BJ (cell line): ENCODE measurements at regions not wholly inside any gene's neighbourhood (a gene's known extent, or its start where the extent isn't known, plus 50 kb on each side); places are given as distances from the start of the nearest gene placed in this dataset.

Source experiments
- CTCF ChIA-PET: fragments of 350-600 bp; formaldehyde crosslinking; extraction: SDS; loops from one replicate; lab custom pipeline; 2021; ENCODE audit warnings: antibody characterized with exemption, inconsistent platforms; lab: Yijun Ruan, JAX
- POLR2A ChIA-PET: fragments of 300-600 bp; sonication (Branson Sonifier 250); formaldehyde crosslinking; extraction: SDS; loops from one replicate; lab custom pipeline; 2021; ENCODE audit warnings: antibody characterized with exemption; lab: Charles Lee
- DNase-seq: peaks from one replicate; pipeline ENCODE4 v3.0.0-alpha.2; 2011; ENCODE audit warnings: low read depth
- H3K27me3 ChIP-seq: 2 replicates; pipeline ENCODE4 v1.6.0; 2011; ENCODE audit warnings: low read length; ENCODE audit not compliant: control insufficient read depth, insufficient read depth
- H3K36me3 ChIP-seq: 2 replicates; pipeline ENCODE4 v1.5.1; 2011; ENCODE audit warnings: low read length; ENCODE audit not compliant: control insufficient read depth, insufficient read depth
- H3K4me3 ChIP-seq: 2 replicates; pipeline ENCODE4 v1.5.1; 2011; ENCODE audit warnings: low read depth, mild to moderate bottlenecking, control low read depth, low read length
- TF ChIP-seq, protein P1 (sequence below): IDR thresholded peaks from 2 replicates; pipeline ENCODE4 v1.5.1; 2011; ENCODE audit warnings: low read depth, mild to moderate bottlenecking, control low read depth, inconsistent platforms, low read length, moderate library complexity; ENCODE audit not compliant: insufficient read depth

DNA sequence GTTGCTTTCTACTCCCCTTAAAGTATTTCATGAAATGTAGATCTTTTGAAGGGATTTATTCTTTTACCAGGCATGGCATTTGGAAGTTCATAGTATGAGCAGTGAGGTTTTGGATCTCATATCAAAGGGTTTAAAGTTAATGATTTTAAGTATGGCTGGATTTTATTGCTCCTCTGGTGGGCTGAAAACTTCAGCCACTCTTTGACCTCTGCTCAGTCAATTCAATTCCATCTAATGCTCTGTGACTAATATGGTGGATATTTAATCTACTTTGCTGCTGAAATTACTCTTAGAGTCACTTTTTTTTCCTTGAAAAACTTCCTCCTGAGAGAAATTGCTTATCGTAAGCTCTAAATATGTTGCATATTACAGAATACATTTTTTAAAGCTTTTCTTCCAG, 218.6 kb downstream of the NR2F2 start:
- TF ChIP-seq, protein P1, sequence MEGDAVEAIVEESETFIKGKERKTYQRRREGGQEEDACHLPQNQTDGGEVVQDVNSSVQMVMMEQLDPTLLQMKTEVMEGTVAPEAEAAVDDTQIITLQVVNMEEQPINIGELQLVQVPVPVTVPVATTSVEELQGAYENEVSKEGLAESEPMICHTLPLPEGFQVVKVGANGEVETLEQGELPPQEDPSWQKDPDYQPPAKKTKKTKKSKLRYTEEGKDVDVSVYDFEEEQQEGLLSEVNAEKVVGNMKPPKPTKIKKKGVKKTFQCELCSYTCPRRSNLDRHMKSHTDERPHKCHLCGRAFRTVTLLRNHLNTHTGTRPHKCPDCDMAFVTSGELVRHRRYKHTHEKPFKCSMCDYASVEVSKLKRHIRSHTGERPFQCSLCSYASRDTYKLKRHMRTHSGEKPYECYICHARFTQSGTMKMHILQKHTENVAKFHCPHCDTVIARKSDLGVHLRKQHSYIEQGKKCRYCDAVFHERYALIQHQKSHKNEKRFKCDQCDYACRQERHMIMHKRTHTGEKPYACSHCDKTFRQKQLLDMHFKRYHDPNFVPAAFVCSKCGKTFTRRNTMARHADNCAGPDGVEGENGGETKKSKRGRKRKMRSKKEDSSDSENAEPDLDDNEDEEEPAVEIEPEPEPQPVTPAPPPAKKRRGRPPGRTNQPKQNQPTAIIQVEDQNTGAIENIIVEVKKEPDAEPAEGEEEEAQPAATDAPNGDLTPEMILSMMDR: no peak
- DNase-seq: no peak
- CTCF ChIA-PET: no interaction called here
- POLR2A ChIA-PET: no interaction called here
- Histone ChIP-seq H3K27me3 (no peaks in the 10 kb centered on the region), H3K36me3 (no peaks in the 10 kb centered on the region), H3K4me3 (no peak overlapping the region)

DNA sequence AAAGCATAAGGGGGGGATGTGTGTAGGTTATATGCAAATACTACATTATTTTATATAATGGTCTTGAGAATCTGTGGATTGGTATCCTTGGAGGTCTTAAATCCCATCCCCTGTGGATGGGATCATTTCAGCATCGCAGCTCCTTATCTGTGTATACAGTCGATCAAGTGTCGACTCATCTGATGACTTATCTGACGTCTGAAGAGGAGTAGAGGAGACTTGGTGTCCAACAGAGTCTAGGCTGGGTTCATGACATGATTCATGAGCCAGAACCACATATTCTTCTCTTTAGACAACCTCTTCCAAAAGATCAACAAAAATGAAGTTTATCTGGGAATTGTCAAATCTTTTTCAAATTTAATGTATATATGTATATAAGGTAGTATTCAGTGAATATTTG, 220.7 kb downstream of the NR2F2 start:
- no peak for DNase-seq
- H3K4me3 ChIP-seq: no peak overlapping the region
- ChIA-PET POLR2A (no interaction called here), CTCF (no interaction called here)
- no peaks in the 10 kb centered on the region for H3K27me3 ChIP-seq
- no peaks in the 10 kb centered on the region for H3K36me3 ChIP-seq
- TF ChIP-seq, protein P1: no peak

DNA sequence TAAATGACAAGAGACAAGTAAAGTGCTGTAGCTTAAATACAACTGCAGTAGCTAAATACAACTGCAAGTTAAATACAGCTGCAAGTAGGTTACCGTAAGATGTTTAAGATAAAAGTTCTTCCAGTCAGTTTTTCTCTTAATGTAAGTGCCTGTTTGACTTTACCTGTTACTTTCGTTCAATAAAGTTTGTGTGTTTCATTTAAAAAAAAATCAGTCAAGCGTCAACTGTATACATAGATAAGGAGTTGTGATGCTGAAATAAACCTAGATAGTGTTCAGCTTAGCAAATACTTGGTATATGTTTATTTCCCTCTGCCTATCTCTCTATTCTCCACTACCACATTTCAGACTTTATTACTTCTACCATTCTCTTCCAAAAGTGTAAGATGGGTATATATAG, 221.2 kb downstream of the NR2F2 start:
- Histone ChIP-seq H3K36me3 (no peaks in the 10 kb centered on the region), H3K4me3 (no peak overlapping the region), H3K27me3 (no peaks in the 10 kb centered on the region)
- ChIA-PET POLR2A (no interaction called here), CTCF (no interaction called here)
- TF ChIP-seq, protein P1: no peak
- no peak for DNase-seq

DNA sequence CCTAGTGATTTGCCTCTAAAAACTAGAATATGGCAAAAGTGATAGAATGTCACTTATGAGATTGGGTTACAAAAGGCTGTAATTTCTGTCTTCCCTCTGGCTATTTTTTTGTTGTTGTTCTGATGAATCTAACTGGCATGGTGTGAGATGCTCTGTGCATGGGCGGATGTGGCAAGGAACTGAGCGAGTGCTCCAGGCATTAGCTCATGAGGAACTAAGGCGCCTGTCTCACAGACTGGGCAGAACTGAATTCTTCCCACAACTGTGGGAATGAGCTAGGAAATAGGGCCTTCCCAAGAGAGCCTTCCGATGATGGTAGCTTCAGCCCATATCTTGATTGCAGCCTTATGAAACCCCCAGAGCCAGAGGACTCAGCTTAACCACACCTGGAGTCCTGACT, 222.5 kb downstream of the NR2F2 start:
- Histone ChIP-seq H3K27me3 (no peaks in the 10 kb centered on the region), H3K4me3 (no peak overlapping the region), H3K36me3 (no peaks in the 10 kb centered on the region)
- no peak for DNase-seq
- CTCF ChIA-PET: no interaction called here
- TF ChIP-seq, protein P1: no peak
- POLR2A ChIA-PET: no interaction called here

DNA sequence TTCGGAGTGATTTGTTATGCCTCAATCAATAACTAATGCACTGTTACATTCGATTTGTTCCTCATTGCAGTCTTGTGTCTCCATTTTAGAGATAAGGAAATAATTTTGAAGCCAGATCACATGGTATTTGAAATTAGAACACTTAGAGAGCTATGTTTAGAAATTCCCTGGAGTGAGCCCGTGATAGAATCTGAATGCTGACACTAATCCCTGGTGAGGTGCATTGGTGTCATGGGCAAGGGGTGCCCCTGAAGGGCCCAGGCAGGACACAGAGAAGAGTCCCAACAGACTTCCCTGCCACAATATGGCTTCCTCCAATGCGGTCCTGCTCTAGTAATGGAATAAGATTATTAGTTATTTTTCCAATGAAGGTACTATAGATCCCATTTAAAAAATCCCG, 223.0 kb downstream of the NR2F2 start:
- no peaks in the 10 kb centered on the region for H3K36me3 ChIP-seq
- no peaks in the 10 kb centered on the region for H3K27me3 ChIP-seq
- no peak overlapping the region for H3K4me3 ChIP-seq
- ChIA-PET CTCF (no interaction called here), POLR2A (no interaction called here)
- no peak for DNase-seq
- TF ChIP-seq, protein P1: no peak
